HG02763 (cell line): ENCODE measurements at regions not wholly inside any gene's neighbourhood (a gene's known extent, or its start where the extent isn't known, plus 50 kb on each side); places are given as distances from the start of the nearest gene placed in this dataset.
"Not testable (repeated sequence)": the region's sequence is repeated elsewhere in the genome, so short reads cannot be mapped to it uniquely, and the experiment has no call there.

Experiments used
- ATAC-seq: cut with Tn5 transposase; IDR thresholded peaks from one replicate; pipeline ENCODE4 v1.9.1; 2021; ENCODE audit warnings: mild to moderate bottlenecking, moderate library complexity; ENCODE audit not compliant: unreplicated experiment

DNA sequence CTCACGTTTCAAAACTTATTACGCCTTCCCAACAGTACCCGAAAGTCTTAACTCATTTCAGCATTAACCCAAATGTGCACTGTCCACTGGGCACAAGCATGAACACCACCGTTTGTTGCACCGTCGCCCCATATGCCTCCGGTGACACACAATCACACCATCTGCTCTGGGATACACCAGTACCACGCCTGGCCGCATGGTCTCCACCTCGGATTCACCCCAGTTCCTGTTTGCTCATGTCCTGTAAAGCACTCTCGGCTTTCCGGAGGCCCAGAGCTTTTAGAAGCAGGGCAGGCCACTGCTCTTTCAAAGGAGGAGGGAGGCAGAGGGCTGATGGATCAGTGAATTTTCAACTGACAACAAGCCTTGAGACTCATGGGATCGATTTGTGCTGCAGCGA, 1570.0 kb upstream of the DEFB115 start:
- no peak for ATAC-seq

DNA sequence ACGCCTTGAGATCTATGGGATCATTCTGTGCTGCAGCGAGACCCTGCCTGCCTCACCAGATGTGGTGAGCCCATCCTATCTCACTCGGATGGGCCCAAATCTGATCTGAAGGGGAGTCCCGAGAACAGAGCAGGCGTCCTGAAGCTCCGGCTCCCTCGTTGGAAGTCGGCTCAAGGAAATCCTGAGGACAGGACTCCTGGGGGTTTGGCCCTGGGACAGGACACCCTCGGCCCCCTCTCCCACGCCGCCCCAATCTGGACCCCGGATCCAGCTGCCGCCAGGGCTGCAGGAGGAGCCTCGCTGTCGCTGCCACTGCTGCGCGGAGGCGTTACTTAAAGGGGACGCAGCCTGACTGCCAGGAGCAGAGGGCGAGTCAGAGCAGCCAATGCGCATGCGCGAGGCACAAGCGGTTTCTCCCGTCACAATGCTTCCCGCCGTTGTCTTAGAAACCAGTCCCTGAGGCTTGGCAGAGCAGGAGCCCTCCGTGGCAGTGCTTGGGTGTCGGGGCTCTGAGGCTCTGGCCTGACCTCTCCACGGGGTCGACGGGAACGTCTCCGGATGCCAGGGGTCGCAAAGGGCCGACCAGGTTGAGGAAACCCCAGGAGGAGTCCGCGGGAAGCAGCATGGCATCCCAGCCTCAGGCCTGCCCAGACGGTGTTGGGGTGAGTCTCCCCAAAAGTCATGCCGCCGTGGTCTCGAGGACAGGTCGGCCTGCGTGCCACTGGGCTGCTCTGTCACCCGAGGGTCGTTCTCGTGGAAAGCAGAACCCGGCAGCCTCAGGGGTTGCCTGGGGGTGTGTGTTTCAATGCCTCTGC, 1567.8 kb upstream of the DEFB115 start:
- ATAC-seq, result no peak

DNA sequence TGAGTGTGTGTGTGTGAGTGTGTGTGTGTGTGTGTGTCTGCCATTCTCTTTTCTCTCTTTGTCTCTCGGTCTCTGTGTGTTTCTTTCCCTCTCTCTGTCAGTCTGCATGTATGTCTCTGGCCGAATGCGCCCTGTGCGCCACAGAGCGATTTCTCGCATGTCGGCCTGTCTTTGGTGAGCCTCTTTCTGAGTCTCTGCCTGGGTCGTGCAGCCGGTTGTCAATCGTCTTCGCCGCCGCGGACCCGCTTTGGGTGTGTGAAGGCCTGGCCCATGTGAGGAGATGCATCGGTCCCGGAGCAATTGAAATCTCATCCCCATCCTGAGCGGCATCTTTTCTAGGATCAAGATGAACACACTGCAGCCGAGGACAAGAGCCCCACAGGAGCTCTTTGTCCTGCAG, 1567.2 kb upstream of the DEFB115 start:
- no peak for ATAC-seq

DNA sequence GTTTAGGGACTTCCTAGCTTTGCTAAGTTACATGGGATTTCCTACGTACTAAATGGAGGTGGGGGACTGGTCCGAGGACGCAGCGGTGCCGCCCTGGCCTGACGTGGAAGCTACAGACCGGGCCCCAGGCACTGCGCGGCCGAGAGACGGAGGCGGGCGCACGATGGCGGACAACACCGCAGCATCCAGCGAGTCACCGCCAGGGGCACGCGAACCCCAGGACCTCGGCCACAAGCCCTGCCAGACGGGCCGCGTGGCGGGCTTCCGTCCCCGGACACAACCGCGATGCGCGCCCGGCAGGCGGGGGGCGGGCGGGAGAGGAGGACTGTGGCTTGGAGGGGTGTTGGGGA, 1516.9 kb upstream of the DEFB115 start:
- ATAC-seq, result no peak

DNA sequence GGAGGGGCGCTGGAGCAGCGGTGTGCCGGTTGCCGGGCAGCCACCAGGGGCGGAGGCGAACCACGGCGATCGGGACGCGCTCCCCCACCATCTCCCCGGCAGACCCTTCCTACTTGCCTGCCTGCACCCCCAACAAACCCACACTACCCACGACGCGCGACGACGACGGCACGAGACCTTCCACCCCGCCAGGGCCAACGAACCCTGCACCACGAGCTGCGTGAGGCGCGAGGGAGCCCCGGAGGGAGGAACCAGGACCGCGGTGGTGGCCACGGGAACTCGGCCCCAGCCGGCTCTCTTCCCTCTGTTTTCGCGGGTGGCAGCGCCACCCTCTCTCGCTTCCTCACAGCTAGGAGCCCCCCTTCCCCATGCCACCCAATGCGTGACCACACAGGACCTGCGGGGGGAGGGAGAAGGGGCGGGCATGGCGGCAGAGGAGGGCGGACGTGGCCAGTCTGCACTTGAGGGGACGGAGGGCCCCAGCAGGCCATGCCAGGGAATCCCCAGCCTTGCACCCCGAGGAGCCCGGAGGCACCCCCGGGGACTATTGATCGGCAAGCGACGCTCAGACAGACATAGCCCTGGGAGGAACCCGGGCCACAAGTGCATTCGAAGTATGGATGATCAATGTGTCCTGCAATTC, 1516.4 kb upstream of the DEFB115 start:
- no peak for ATAC-seq

- ATAC-seq, result no peak
These were observed 1515.9 kb upstream of the DEFB115 start for GRCh38 chr20:29741594-29741893.

DNA sequence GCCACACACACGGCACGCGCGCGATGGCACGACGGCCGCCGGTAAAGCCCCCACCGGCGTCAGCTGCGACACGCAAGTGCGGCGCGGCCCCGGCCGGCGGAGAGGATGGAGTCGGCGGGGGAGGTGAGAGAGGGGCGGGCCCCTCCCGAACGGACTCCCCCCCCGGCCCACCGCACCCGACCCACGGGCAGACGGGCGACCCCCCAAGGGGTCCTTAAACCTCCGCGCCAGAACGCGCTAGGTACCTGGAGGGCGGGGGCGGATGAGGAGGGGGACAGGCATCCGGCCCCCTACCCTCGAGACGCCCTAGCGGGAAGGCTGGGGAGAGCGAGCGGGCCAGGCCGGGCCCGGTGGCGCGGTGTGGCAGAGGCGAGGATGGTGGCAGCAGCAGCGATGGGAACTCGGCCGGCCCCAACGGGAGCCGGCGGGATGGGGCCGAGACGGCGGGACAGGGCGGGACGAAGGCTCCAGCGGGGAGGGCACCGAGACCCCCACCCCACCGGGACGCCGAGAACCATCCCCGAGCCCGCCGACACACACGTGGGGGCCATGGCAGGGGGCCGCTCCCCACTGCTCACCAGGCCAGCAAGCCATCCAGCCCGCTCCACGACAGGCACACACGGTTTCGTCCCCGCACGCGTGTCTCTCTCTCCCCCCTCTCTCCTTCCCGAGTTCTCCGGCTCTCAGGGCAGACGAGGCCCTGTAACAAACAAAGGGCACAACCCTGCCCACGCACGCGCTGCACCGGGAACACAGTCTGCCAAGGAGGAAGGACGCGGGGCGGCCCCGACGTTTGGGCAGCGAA, 1515.4 kb upstream of the DEFB115 start:
- no peak for ATAC-seq

DNA sequence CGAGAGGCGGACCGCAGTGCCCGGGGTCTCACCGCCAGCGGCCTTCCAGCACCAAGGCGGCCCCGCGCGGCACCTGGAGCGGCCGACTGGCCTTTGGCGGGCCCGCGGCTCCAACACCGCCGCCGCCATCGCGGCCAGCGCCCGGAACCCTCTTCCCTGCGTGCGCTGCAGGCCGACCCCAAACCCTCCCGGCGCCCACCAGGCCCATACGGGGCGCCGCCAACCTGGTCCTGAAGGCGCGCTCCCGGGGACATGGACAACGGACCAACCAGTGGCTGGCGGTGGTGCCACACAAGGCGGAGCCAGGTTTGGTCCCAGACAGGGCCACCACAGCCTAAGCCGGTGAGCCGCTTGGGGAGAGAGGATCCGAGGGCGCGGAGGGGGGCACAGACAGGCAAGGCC, 1514.8 kb upstream of the DEFB115 start:
- ATAC-seq, result no peak

DNA sequence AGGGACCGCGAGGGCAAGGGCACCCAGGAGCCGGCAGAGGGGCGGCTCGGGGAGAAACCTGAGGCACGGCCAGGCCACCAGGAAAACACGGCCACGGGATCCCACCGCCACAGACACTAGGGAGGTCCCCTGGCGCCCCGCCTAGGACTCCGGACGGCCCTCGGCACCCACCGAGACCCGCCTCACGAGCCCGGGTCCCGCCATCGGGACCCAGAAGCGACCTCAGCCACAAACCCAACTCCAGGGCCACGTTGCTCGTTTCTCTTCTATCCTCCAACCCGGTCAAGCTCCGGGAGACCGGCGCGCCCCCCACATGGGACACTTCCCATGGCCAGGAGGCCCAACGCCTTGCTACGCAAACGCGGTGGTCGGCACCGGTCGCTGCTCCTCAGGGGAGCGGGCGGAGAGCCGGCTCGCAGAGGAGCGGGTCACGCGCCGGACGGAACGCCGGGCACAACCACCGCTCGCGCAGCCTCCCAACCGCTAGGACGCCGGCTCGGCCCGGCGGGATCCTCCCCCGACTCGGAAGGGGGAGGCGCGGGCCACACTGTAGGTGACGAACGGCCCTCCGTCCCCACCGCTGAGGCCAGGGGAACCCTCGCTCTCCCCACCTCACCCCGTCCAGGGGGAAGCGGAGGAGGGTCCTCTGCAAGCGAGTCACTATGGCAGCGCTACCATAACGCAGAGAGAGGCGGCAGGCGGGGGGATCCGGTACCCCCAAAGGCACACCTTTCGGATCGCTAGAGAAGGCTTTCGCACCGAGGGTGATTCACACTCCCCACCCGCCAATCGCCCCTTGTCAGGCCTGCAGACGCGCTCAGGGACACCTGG, 1514.1 kb upstream of the DEFB115 start:
- ATAC-seq, result no peak

GRCh38 chr20:29744071-29744470, 1513.4 kb upstream of the DEFB115 start:
- ATAC-seq, result no peak

DNA sequence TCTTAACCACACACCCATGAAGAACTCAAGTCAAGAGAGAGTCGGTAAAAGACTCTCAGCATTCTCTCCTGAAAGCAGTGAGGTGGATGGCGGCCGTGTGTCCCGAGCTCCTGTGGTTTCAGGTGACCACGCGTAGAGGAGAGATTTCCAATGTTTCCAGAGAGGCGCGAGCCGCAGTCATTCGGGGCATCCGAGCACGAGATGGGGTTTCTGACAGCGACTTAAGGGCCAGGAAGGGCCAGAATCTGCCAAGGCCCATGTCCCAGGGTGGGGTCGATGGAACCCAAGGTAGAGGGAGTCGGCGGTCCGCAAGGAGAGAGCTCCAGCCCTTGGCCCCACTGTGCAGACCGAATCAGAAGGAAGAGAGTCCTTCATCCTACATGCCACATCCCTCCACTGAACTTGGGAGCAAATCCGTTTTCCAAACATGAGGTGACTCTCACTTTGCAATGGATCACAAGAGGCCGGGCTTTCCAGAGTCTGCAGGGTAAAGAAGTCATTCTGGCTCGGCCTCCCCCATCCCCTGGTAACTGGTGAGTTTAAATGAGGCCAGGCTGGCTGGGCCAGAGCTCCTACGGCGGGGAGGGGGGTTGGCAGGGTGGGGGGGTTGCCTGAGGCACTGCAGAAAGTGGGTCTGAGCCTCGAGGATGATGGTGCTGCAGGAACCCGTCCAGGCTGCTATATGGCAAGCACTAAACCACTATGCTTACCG, 1511.8 kb upstream of the DEFB115 start:
- not testable (repeated sequence) for ATAC-seq

- ATAC-seq, result no peak
These were observed 1507.1 kb upstream of the DEFB115 start for GRCh38 chr20:29750268-29750899.

DNA sequence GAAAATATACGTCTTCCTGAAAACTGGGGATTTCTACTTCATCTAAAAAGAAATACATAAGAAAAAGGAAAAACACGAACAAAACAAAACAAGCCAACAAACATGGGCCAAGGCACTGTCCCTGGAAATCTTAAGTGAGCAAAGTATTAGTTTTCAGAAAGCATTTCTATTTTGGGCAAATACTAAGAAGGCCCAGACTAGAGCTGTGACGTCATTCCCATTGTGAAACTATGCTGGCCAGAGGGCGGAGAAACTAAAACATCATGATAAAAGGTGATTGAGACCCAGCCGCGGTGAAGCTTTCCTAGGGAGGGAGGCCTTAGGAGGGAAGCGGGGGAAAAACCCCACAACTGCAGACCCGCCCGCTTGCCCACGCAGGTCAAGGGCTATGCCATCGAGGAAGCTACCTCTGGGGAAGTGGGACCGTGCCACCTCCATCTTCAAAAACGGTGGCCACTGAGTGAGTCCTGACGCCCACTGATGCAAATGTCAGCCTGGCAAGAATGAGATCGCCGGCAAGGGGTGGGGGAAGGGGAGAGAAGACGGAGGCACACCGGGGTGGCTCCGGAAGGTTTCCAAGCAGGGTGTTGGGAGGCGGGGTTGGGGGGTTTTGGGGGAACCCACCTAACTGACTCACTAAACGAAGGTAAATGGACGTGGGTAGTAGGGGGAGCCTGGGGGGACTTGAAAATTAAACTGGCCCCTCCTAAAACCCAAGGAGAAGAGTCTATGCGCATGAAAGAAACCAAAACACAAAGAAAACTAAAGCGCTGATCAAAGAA, 1504.6 kb upstream of the DEFB115 start:
- ATAC-seq, result not testable (repeated sequence)

DNA sequence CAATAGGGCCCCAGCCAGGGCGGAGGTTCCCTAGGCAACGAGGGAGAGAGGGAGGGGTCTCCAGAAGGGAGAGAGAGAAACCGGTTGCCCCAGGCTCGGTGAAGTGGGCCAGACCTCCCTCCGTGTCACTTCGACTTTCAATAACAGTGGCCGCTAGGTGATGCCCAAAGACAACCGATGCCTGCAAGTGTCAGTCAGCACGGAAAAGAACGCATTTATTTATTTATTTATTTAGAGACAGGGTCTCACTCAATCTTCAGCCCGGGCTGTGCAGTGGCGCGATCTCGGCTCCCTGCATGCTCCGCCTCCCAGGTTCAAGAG, 1504.1 kb upstream of the DEFB115 start:
- not testable (repeated sequence) for ATAC-seq

- ATAC-seq, result not testable (repeated sequence)
These were observed 1503.6 kb upstream of the DEFB115 start for GRCh38 chr20:29753879-29754278.

DNA sequence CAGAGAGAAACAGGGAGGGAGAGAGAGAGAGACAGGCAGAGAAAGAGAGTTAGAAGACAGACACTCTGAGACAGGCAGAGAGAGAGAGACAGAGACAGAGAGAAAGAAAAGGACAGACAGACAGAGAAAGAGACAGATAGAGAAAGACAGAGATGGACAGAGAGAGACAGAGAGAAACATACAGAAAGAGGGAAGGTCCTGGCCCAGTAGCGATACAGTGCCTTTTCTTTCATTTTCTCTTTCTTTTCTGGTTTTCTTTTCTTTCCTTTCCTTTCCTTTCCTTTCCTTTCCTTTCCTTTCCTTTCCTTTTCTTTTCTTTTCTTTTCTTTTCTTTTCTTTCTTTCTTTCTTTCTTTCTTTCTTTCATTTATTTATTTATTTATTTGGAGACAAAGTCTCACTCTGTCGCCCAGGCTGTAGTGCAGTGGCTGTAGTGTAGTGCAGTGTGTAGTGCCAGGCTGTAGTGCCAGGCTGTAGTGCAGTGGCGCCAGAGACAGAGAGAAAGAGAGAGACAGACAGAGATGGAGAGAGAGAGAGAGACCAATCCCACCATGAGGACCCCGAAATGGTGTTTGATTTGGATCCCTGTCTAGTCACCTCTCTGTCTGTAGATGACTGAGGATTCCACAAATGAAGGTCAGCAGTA, 1501.5 kb upstream of the DEFB115 start:
- not testable (repeated sequence) for ATAC-seq

DNA sequence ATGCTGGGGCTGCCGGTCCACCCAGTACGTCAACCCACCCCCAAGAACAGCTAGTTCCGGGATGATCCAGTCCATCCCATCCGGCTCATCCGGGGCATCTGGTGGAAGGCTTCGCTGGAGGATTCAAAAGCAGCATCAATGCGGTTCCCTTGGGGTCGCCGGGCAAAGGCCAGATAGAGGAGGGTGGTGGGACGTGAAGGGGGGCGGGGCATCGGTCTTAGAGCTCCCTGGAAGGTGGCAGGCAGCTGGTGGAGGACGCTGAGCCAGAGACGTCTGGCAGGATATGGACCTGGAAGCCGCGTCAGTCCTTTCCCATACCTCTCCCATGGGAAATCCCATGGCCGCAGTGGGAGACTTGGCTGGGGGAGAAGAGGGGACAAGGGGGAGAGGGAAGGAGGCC, 1500.8 kb upstream of the DEFB115 start:
- no peak for ATAC-seq

- ATAC-seq, result not testable (repeated sequence)
These were observed 1495.7 kb upstream of the DEFB115 start for GRCh38 chr20:29761621-29762385.
